Left renal pelvis (tissue), 4 donors: ENCODE measurements at regions not wholly inside any gene's neighbourhood (a gene's known extent, or its start where the extent isn't known, plus 50 kb on each side); places are given as distances from the start of the nearest gene placed in this dataset.
"Not testable (repeated sequence)": the region's sequence is repeated elsewhere in the genome, so short reads cannot be mapped to it uniquely, and the experiment has no call there.

Experiments
- DNase-seq, 4 donors: peaks; one replicate each; pipeline ENCODE4 v3.0.0-alpha.2; 2013; ENCODE audit warnings: low read depth in 4 of 4, low spot score in 3 of 4

DNA sequence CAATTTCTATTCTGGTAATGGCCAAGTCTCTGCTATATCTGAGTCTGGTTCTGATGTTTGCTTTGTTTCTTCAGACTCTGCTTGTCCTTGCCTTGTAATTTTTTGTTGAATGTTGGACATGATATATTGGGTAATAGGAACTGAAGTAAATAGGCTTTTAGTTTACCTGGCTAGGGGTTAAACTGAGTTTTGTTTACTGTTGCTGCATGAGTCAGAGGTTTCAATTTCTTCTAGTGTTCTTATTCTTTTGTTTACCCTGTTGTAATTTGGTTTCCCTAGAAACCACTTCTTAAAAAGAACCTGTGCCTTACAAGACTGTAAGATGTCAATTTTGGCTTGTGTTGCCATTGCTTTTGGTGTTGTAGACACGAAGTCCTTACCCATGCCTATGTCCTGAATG, 285.0 kb upstream of the KCNH7 start:
- no peak for DNase-seq

- DNase-seq = no peak
Observed at GRCh38 chr2:163122257-163122656, 283.7 kb upstream of the KCNH7 start.

GRCh38 chr2:163121483-163121882, 282.9 kb upstream of the KCNH7 start:
- DNase-seq = no peak

GRCh38 chr2:163119966-163120365, 281.4 kb upstream of the KCNH7 start:
- DNase-seq = no peak

DNA sequence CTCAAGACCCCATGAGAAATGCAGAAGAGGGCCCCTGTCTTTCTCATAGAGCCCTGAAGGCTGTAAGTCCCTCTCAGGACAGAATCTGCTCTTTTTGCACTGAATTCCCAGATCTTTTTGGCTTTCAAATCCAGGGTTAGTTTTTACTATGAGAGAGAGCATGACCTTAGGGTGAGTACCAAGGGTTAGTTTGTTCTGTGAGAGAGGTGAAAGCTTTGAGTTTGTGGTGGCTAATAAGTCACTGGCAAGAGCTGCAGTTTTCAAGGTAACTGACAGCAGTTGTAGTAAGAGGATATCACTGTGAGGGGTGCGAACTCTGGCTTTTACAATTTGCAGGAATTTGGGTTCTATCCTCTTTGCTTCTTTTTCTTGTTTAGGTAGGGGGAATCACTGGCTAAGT, 248.4 kb upstream of the KCNH7 start:
- DNase-seq = no peak

GRCh38 chr2:163085366-163086024, 246.9 kb upstream of the KCNH7 start:
- not testable (repeated sequence) for DNase-seq

DNA sequence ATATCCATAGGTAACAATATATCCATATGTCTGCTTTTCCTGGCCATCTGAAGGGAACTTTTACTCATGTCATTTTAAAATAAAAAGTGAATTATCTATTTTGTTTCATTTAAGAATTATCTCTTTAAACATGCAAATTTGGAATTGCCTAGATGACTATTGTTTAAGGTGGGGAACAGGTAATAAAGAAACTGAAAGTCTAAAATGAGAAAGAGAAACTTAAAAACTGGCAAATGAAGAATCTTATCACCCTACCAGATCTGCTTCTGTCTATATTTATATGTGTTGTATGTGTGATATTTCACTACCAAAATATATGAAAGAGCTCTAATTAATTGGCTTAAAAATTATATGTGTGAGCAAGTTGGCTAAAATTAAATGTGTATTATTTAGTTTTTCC, 243.2 kb upstream of the KCNH7 start:
- DNase-seq = no peak

GRCh38 chr2:163077241-163077640, 238.7 kb upstream of the KCNH7 start:
- no peak for DNase-seq

DNA sequence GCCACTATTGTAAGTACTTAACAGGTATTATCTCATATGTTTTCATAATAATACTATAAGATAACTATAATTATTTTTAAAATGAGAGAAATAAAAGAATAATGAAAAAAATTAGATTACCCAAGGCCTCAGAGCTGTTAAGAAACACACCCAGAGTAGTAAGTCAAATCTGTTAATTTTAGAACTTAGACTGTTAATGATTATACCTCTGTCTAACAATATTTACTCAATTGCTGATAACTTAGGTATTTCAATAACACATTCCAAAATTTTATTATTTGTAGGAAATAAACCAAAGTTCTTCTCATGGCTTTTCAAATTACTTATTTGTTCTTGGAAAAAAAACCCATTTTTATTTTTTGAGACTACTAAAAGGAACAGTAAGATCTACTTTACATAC, 227.5 kb upstream of the KCNH7 start:
- DNase-seq = no peak

DNA sequence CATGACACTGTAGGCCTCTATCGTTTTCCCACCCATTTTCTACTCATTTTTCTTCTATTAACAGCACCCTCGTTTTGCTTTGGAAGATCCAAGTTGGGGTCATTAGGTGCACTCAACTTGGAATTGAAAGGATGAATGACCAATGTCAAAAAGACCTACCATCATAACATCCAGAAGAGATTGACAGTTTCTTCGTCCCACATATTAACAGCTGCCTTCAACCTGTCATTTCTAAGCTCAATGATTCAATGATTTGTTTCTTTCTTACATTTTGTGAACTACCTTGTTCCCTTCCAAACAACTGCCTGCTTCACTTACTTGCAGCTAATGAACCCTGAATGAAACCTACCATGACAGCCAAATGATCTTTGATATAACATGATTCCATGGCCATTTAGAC, 224.0 kb upstream of the KCNH7 start:
- DNase-seq = no peak

DNA sequence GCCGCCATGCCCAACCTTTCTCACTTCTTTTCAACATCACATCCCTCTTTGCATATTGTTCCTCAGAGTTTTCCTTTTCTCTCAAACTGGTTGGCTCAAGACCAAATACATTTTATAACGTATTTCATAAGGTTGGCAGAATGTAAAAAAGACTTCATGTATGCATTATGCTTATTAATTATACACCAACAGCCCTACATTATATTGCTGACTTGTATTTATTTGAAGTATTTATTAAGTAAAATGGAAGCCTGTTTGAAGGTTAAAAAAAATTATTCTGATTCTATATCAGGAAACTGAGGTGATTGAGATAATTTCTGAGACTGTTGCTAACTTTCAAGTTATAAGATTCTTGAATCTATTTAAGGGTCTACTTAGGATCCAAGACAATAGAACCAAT, 208.0 kb upstream of the KCNH7 start:
- no peak for DNase-seq

DNA sequence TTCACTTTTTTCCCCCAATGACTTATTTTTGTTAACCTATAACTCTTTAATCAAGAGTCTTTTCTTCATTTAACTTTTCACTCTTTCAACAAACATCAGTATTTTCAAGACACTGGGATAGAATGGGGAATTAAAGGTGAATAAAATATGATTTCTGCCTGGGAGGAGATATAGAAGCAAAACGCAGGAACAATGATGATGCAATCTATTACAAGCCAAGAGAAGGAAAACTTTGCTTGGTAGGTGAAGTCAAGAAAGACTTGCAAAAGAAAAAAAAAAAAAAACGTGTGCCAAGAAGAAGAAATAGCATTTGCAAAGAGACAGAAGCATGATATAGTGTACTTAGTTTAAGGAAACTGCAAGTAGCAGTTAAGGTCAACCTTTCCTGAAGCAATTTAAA, 207.3 kb upstream of the KCNH7 start:
- no peak for DNase-seq

- DNase-seq = no peak
Observed at GRCh38 chr2:163044114-163044513, 205.5 kb upstream of the KCNH7 start.

DNA sequence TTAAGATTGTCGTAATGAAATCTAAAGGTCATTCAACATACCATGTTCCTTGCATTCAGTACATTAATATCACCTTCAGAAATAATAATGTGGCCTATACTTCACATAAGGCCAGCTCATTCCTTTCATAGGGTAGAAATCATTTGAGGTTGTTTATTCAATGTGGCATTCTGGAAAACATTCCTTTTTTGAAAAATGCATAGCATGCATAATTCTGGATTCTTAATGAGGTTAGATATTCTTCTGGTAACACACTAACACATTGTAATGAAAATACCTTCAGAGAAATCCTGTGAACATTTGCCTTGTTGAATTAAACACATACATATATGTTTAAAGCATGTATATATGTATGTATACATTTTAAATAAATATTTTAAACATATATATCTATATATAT, 204.6 kb upstream of the KCNH7 start:
- DNase-seq = no peak

DNA sequence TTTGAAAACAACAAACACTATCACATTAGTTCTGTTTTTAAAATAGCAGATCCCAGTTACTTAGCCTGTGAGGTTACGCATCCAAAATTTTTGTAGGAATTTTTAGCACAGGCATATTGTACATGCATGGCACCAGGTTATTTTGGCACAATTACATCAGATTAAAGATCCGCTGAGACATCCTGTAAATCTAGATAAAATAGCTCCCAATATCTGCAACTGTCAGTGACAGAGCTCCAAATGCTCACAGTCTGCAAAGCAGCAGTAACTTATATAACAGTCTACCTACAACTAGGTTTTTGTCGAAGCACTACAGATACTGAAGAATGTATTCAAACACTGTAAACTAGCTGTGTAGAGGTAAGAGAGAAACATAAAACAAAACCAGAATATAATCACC, 200.7 kb upstream of the KCNH7 start:
- DNase-seq = no peak

DNA sequence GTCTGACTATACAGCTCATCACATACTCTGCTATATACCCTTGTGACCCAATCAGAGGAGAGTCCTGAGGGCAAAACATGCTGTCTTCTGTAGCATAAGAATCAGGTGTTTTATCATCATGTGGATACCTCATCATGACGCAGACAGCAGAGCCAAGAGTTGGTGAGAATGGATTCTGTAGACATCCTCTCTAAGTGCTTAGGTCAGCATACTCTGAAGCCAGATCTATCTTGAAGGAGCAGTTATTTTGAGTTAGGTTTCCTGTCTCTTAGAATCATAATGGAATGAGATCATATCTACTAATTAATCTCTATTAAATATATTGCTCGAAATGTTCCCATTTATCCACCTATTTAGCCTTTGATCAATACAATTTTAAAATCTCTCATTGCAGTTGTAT, 190.2 kb upstream of the KCNH7 start:
- DNase-seq = no peak

DNA sequence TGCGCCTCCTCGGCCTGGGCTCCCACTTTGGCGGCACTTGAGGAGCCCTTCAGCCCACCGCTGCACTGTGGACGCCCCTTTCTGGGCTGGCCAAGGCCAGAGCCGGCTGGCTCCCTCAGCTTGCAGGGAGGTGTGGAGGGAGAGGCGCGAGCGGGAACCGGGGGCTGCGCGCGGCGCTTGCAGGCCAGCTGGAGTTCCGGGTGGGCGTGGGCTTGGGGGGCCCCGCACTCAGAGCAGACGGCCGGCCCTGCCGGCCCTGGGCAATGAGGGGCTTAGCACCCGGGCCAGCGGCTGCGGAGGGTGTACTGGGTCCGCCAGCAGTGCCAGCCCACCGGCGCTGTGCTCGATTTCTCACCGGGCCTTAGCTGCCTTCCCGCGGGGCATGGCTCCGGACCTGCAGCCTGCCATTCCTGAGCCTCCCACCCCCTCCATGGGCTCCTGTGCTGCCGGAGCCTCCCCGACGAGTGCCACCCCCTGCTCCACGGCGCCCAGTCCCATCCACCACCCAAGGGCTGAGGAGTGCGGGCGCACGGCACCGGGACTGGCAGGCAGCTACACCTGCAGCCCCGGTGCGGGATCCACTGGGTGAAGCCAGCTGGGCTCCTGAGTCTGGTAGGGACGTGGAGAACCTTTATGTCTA, 187.7 kb upstream of the KCNH7 start:
- DNase-seq = not testable (repeated sequence)

DNA sequence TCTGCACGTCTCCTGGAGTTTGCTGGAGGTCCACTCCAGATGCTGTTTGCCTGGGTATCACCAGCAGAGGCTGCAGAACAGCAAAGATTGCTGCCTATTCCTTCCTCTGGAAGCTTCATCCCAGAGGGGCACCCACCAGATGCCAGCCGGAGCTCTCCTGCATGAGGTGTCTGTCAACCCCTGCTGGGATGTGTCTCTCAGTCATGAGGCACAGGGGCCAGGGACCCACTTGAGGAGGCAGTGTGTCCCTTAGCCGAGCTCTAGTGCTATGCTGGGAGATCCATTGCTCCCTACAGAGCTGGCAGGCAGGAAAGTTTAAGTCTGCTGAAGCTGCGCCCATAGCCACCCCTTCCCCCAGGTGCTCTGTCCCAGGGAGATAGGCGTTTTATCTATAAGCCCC, 178.3 kb upstream of the KCNH7 start:
- not testable (repeated sequence) for DNase-seq

DNA sequence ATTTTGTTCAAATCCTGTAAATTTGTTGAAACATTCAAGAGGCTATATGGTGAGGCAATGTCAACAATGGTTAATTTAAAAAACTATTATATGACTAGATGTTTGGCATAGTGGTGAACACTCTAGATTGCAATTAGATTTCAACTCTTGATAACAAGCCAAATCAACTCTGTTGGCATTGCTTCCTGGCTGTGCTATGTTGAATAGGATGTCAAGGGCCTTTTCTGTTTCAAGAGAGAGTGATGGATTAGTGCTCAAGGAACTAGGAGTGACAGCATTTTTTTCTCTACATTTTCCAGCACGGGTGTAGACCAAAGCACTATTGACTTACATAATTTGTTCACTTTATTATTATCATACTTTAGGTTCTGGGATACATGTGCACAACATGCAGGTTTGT, 172.4 kb upstream of the KCNH7 start:
- DNase-seq = no peak

GRCh38 chr2:163008642-163009041, 170.1 kb upstream of the KCNH7 start:
- DNase-seq = no peak

DNA sequence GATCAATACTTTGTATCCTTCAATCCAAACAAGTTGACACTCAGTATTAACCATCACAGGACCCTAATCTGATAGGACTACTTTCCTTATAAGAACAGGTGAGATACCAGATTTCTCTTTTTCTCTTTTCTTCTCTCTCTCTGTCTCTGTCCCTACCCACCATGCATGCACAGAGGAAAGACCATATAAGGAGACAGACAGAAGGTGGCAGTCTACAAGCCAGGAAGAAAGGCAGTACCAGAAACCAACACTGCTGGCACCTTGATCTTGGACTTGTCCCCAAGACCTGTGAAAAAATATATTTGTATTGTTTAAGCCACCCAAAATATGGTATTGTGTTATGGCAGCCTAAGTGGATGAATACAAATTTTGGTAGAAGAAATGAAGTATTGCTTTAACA, 156.2 kb upstream of the KCNH7 start:
- no peak for DNase-seq

DNA sequence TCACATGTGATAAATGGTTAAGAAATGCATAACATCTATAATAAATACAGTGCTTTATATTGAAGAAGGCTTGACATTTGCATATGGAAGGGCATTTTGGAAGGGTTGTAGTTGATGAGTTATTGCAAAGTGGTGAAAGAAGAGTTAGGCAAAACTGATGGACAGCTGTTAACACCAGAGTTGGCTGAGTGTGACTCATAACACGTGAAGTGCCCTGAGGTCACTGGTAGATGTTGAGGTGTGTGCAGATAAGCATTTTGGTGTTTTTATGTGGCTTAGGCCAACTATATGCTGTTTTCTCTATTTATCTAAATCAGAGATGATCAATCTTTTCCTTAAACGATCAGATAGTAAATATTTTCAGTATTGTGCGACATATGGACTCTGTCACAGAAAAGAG, 154.3 kb upstream of the KCNH7 start:
- no peak for DNase-seq

DNA sequence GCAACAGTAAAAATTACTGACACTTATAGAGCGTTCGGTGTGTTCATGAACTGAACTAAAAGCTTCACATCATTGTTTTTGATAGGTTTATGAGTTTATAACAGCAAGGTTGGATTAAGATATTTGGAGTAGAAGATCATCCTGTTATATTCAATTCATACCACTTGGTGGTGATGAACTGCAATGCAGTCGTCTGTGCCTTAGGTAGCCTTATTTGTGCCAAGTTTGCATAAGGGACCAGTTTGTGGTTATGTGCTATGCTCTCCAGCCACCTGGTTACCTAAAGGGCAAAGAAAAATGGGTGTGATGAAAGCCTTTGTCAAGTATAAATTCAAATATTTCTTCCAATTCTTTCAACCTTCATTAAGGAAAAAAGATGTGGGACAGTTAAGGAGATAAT, 150.9 kb upstream of the KCNH7 start:
- no peak for DNase-seq
